Osteocyte (in vitro differentiated cells): ENCODE measurements at regions not wholly inside any gene's neighbourhood (a gene's known extent, or its start where the extent isn't known, plus 50 kb on each side); places are given as distances from the start of the nearest gene placed in this dataset.

Experiments
- DNase-seq: peaks from one replicate; pipeline ENCODE4 v3.0.0; 2021; ENCODE audit warnings: mixed read lengths; ENCODE audit not compliant: unreplicated experiment; ENCODE audit errors: extremely low spot score
- H3K27ac Mint-ChIP-seq: one replicate; pipeline ENCODE4 v1.8.0; 2021; ENCODE audit warnings: mild to moderate bottlenecking, mixed read lengths; ENCODE audit not compliant: unreplicated experiment
- H3K27me3 Mint-ChIP-seq: one replicate; pipeline ENCODE4 v1.8.0; 2021; ENCODE audit warnings: mixed read lengths; ENCODE audit not compliant: unreplicated experiment
- H3K36me3 Mint-ChIP-seq: one replicate; pipeline ENCODE4 v1.8.0; 2021; ENCODE audit warnings: mixed read lengths; ENCODE audit not compliant: unreplicated experiment
- H3K4me1 Mint-ChIP-seq: one replicate; pipeline ENCODE4 v1.8.0; 2021; ENCODE audit warnings: mixed read lengths; ENCODE audit not compliant: unreplicated experiment
- H3K4me3 Mint-ChIP-seq: one replicate; pipeline ENCODE4 v1.8.0; 2021; ENCODE audit warnings: mild to moderate bottlenecking, moderate library complexity, mixed read lengths; ENCODE audit not compliant: unreplicated experiment
- H3K9me3 Mint-ChIP-seq: one replicate; pipeline ENCODE4 v1.8.0; 2021; ENCODE audit warnings: mixed read lengths; ENCODE audit not compliant: unreplicated experiment
- CTCF ChIP-seq: fragments of 200-600 bp; sonication (generic); IDR thresholded peaks from 2 replicates; pipeline ENCODE4 v1.5.0; 2021; ENCODE audit warnings: antibody characterized with exemption, mild to moderate bottlenecking, moderate library complexity

GRCh38 chr5:39780347-39780746, 355.6 kb upstream of the DAB2 start:
- no peak for TF ChIP-seq CTCF
- Mint-ChIP-seq H3K36me3 (no peaks in the 10 kb centered on the region), H3K4me3 (no peak overlapping the region), H3K4me1 (peaks cover 47% of the 10 kb centered on the region), H3K9me3 (no peaks in the 10 kb centered on the region), H3K27me3 (no peaks in the 10 kb centered on the region), H3K27ac (peak overlapping the region; percentile 40)
- no peak for DNase-seq

DNA sequence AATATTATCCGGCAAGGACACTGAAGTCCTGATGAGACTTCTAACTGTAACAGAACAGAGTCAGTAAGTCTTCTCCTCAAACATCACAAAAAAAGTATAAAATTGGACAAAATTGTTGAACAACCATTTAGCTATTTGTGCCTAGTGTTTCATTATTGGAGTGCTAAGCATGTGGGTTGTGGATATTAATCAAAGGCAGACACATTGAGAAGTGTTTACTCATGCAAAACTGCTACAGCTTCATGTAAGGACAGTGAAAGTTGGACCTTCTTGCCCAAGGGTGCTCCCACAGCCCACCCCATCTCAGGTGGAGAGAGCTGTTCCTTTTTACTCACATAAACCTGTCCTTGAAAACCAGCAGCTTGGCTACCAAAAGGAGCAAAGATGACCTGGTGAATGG, 355.1 kb upstream of the DAB2 start:
- no peak for TF ChIP-seq CTCF
- no peak for DNase-seq
- H3K27me3 Mint-ChIP-seq: no peaks in the 10 kb centered on the region
- peaks cover 50% of the 10 kb centered on the region for H3K4me1 Mint-ChIP-seq
- peak overlapping the region; percentile 40 for H3K27ac Mint-ChIP-seq
- no peak overlapping the region for H3K4me3 Mint-ChIP-seq
- no peaks in the 10 kb centered on the region for H3K9me3 Mint-ChIP-seq
- no peaks in the 10 kb centered on the region for H3K36me3 Mint-ChIP-seq

GRCh38 chr5:39775797-39776365, 351.1 kb upstream of the DAB2 start:
- H3K27me3 Mint-ChIP-seq: no peaks in the 10 kb centered on the region
- no peak for DNase-seq
- no peak for TF ChIP-seq CTCF
- H3K36me3 Mint-ChIP-seq: no peaks in the 10 kb centered on the region
- peaks cover 5% of the 10 kb centered on the region for H3K9me3 Mint-ChIP-seq
- H3K4me1 Mint-ChIP-seq: peaks cover 59% of the 10 kb centered on the region
- peak overlapping the region; percentile 94 for H3K27ac Mint-ChIP-seq
- no peak overlapping the region for H3K4me3 Mint-ChIP-seq

GRCh38 chr5:39775086-39775796, 350.5 kb upstream of the DAB2 start:
- peaks cover 58% of the 10 kb centered on the region for H3K4me1 Mint-ChIP-seq
- no peak for TF ChIP-seq CTCF
- no peaks in the 10 kb centered on the region for H3K27me3 Mint-ChIP-seq
- H3K36me3 Mint-ChIP-seq: no peaks in the 10 kb centered on the region
- DNase-seq: no peak
- H3K4me3 Mint-ChIP-seq: no peak overlapping the region
- peaks cover 5% of the 10 kb centered on the region for H3K9me3 Mint-ChIP-seq
- H3K27ac Mint-ChIP-seq: peak overlapping the region; percentile 94

DNA sequence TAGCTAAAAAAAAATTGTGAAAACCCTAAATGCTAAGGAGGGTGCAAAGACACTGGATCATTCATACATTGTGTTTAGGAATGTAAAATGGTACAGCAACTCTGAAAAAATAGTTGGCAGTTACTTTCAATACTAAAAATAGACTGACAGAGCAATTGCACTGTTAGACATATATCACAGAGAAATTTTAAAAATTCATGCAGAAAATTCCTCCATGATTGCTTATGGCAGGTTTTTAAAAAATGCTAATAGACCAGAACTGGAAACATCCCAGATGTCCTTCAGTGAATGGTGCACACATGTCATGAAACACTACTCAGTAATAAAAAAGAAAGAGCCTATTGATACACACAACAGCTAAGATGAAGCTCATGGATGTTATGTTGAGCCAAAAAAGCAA, 349.8 kb upstream of the DAB2 start:
- Mint-ChIP-seq H3K27ac (peak overlapping the region; percentile 79), H3K27me3 (no peaks in the 10 kb centered on the region), H3K9me3 (peaks cover 5% of the 10 kb centered on the region), H3K36me3 (no peaks in the 10 kb centered on the region), H3K4me3 (no peak overlapping the region), H3K4me1 (peaks cover 54% of the 10 kb centered on the region)
- no peak for TF ChIP-seq CTCF
- DNase-seq: no peak
